MM.1S (cell line): ENCODE measurements at regions not wholly inside any gene's neighbourhood (a gene's known extent, or its start where the extent isn't known, plus 50 kb on each side); places are given as distances from the start of the nearest gene placed in this dataset.

Experiments
- EZH2 ChIP-seq: fragments of 300-600 bp; sonication (generic); optimal IDR thresholded peaks from 2 replicates; pipeline ENCODE3; 2017; ENCODE audit warnings: low read depth, mild to moderate bottlenecking, antibody characterized with exemption, low read length, mixed read lengths
- EZH2phosphoT487 ChIP-seq: fragments of 300-600 bp; sonication (generic); IDR thresholded peaks from 2 replicates; pipeline ENCODE4 v1.6.1; 2018; ENCODE audit warnings: antibody characterized with exemption, low read length
- TF ChIP-seq, protein P1 (sequence below): fragments of 300-600 bp; sonication (generic); IDR thresholded peaks from 2 replicates; pipeline ENCODE4 v1.5.1; 2016; ENCODE audit warnings: antibody characterized with exemption, low read length, mixed read lengths

DNA sequence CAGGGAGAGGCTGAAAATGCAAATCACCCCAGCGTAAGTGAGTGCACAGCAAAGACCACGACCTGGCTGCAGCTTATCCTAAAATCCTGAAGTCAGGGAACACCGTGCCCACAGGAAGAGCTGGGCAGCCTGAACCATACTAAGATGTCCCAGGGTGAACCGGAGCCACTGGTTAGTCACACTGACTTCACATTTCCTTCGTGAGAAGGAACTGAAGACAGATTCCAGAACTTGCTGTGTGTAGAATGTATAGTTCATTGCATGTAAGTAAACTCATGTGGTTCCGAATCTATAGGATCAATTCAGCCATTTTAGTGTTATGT, 84.6 kb upstream of the NDUFV2 start:
- TF ChIP-seq, protein P1, sequence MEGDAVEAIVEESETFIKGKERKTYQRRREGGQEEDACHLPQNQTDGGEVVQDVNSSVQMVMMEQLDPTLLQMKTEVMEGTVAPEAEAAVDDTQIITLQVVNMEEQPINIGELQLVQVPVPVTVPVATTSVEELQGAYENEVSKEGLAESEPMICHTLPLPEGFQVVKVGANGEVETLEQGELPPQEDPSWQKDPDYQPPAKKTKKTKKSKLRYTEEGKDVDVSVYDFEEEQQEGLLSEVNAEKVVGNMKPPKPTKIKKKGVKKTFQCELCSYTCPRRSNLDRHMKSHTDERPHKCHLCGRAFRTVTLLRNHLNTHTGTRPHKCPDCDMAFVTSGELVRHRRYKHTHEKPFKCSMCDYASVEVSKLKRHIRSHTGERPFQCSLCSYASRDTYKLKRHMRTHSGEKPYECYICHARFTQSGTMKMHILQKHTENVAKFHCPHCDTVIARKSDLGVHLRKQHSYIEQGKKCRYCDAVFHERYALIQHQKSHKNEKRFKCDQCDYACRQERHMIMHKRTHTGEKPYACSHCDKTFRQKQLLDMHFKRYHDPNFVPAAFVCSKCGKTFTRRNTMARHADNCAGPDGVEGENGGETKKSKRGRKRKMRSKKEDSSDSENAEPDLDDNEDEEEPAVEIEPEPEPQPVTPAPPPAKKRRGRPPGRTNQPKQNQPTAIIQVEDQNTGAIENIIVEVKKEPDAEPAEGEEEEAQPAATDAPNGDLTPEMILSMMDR = no peak
- TF ChIP-seq EZH2 (no peak), EZH2phosphoT487 (no peak)
